Hindlimb muscle (tissue), 1 donor: ENCODE measurements at regions not wholly inside any gene's neighbourhood (a gene's known extent, or its start where the extent isn't known, plus 50 kb on each side); places are given as distances from the start of the nearest gene placed in this dataset.
A peak's percentile ranks its signal among the peaks of the same experiment; 100 is the strongest.

ENCODE experiments used
- DNase-seq: peaks from one replicate; pipeline ENCODE4 v3.0.0-alpha.2; 2013

- DNase-seq: no peak
These were observed 304.6 kb upstream of the SLC10A2 start for GRCh38 chr13:103370790-103371189.

DNA sequence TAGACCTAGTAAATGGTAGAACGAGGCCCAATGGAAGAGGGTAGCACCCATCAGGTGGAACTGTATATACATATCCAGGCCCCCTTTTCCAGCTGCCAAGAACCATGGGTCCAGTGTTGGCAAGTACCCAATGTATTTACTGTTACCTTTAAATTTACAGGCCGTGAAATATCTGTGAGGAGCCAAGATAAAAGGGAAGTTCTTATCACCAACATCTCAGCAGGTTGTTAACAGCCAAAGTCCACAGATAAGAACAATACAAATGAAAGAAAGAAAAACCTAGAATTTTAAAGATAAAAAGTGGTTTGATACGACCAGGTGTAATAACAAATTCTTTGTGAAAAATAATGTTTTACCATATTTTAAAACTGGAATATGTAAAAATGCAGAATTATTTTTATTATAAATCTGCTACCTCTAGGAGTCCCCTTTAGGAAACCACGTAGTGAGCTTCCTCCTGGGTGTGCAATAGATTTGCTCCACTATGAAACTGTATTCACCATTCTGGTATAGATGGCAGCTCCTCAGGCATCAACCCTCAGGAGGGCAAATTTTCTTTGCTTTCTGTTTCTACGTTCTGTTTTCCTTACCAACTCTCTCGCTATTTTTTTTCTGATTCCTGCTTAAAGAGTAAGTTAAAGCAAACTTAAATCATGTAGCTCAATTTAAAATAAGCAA, 292.2 kb upstream of the SLC10A2 start:
- DNase-seq: no peak

DNA sequence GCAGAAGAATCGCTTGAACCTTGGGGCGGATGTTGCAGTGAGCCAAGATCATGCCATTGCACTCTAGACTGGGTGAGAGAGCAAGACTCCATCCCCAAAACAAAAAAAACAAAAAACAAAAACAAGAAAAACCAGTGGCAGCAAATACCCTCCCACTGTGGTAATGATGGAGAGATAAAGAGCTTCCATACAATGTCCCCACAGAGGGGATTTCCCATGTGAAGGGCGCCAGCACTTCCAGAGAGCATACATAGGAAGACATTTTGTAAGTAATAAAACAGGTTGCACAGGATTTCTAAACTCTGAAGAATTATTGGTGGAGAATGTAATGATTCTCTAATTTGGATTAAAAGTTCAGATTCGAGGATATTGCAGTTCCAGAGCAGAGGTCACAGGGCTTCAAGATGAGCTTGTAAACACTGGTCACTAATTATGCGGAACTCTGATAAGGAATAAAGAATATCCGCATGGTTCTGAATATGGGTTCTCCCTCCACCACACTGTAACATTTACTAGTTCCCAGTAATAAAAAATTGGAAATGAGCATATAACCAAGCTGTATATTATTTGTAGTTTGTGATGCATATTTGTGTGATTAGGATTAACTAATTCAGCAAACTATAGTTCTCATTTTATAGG, 290.1 kb upstream of the SLC10A2 start:
- DNase-seq: no peak

DNA sequence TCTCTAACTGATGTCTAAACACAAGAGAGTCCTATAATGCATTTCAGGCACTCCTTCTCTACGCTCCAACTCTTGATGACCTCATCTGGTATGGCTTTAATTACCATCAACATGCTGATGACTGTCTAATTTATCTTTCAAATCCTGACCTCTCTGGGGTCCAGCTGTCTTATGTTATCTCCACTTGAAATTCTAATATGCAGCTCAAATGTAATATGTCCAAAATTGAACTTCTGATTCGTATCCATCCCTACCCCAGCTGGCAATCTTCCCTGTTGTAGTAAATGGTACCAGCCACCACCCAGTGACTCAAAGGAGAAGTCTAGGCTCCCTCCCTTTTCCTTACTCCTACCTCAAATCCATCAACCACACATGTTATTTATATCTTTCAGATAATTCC, 288.0 kb upstream of the SLC10A2 start:
- no peak for DNase-seq

- peak; percentile 23 for DNase-seq
These were observed 285.0 kb upstream of the SLC10A2 start for GRCh38 chr13:103351035-103351828.

DNA sequence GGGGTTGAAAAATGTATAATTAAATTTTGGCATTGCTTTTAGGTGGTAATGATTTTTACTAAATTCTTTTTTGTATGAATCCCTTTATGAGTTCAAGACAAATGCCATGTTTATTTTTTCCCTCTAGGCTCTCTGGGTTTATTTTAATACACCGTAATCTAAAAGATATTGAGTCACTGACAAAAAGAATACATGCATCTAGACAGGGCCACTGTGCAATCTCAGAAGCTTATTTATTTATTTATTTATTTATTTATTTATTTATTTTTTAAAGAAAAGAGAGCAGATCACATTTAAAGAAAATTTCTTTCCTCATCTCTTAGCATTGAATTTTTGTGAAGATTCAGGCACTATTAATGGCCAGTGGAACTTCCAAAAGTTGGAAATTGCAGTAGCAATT, 283.9 kb upstream of the SLC10A2 start:
- DNase-seq: no peak

DNA sequence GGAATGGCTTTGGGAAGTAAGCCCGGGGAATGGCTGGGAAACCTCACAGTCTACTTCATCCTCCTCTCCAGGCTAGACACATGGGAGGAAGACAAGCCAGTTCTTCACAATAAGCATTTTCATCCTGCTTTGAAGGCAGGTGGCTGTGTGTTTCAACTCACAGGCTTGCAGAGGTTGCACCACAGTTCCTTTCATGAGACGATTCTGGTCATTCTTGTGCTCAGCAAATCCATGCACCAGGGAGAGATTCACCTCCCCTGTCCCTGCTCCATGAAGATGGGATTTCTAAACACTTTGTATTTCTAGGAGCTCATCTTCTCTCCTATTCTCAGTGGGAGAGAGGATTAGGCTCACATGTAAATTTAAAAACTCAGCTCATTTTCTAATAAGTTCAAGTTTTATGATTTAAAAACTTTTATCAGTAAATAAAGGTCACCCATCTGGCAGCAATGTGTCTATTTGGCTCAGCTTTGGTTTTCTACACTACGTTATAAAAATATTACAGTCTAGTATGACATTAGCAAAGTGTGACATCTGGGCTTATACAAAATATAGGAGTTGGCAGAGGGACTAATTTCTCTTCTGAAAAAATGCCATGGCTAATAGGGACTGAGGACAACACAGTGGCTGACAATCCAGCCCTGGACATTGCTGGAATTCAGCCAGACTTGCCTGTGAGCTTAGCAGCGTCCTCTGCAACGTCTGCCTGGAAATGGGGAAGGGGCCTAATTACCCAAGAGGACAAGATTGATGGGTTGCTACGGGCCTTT, 283.2 kb upstream of the SLC10A2 start:
- peak; percentile 15 for DNase-seq

DNA sequence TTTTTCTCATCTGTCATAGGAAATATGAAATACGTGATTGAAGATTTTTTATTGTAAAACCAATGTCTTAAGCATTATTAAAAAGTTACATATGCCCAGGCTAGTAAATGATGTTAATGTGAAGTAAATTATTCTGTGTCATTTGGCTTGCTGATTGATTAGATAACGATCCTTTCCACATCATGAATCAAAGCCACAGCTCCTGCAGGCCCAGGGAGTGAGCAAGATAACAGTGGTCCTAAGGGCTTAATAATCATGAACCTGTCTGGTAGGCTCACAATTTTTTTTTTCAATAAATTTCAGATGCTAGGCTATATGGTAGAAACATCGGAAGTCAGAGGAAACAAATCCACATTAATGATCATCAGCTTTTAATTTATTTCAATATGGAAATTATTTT, 269.0 kb upstream of the SLC10A2 start:
- DNase-seq: no peak

DNA sequence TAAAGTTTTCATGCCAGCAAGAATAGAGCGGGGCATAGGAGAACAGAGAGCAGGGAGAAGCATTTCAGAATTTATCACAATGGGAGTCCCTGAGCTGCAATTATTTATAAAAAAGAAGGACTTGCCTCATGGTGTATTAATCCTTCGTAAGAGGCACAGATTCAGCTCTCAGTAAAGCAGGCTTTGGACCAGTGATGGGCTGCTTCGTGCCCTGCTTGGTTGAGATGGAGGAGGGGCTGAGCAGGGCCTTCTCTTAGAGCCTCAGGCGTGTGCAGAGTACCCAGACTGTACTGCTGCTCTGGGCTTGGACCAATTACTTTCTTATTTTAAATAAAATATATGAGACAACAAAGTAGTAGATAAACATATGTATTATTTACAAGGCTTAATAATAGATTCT, 265.7 kb upstream of the SLC10A2 start:
- no peak for DNase-seq

DNA sequence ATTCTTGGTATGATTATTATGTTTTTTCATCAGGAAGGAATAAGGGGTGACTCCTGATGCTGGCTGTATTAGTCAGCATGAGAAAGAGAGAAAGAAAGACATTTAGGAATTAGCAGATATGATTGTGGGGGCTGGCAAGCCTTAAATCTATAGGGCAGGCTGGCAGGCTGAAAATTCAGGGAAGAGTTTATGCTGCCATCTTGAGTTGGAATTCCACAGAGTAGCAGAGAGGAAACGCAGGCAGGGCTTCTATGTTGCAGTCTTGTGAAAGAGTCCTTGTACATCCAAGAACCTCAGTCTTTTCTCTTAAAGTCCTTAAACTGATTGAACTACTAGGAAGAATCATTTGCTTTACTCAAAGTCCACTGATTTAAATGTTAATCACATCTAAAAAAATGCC, 262.7 kb upstream of the SLC10A2 start:
- no peak for DNase-seq

- no peak for DNase-seq
These were observed 260.1 kb upstream of the SLC10A2 start for GRCh38 chr13:103326326-103326725.

- DNase-seq: no peak
These were observed 259.5 kb upstream of the SLC10A2 start for GRCh38 chr13:103325672-103326071.

- no peak for DNase-seq
These were observed 258.4 kb upstream of the SLC10A2 start for GRCh38 chr13:103324641-103325040.

- no peak for DNase-seq
These were observed 249.5 kb upstream of the SLC10A2 start for GRCh38 chr13:103315711-103316110.

DNA sequence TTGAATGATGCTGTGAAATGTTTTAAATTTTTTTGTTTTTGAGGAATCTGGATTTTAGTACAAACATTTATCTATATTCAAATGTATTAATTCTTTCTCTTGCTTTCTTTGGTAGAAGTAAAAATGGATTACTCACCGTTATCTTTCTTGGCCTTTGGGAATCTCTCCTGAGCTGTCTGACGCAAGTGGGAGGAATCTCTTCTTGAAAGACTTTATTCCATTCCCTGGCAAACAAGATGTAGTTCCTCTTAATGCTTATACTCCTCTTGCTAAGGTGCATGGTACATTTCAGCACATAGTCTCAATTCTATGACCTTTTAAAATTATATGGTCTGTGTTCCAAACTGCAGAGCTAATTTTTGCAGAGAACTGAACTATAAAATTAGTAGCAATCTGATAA, 246.2 kb upstream of the SLC10A2 start:
- no peak for DNase-seq

- DNase-seq: no peak
These were observed 242.4 kb upstream of the SLC10A2 start for GRCh38 chr13:103308667-103309066.

- DNase-seq: no peak
These were observed 239.9 kb upstream of the SLC10A2 start for GRCh38 chr13:103306163-103306562.

DNA sequence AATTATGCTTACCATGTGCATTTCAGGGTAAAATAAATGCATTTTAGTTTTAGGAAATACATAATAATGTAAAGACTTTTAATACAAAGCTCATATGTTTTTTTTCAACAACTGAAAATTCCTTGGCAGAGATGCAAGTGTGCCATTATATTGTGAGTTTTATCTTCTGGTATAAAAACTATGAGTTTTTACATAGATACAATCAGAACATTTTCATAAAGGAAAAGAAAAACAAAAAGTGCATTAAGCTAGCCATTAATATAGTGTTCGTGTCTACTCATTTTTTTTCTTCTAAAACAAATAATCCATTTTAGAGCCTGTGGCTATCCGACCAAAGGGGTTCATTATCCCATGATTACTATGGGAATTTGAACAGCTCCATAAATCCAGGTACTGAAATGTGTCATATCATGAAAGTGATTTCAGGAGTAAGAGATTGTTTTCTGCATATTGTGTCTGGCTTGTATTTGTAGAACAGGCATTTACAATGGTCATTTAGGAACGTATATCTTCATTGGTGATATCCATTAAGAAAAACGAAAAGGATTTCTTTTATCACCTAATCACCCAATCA, 236.9 kb upstream of the SLC10A2 start:
- DNase-seq: no peak

- no peak for DNase-seq
These were observed 236.5 kb upstream of the SLC10A2 start for GRCh38 chr13:103302676-103303075.

DNA sequence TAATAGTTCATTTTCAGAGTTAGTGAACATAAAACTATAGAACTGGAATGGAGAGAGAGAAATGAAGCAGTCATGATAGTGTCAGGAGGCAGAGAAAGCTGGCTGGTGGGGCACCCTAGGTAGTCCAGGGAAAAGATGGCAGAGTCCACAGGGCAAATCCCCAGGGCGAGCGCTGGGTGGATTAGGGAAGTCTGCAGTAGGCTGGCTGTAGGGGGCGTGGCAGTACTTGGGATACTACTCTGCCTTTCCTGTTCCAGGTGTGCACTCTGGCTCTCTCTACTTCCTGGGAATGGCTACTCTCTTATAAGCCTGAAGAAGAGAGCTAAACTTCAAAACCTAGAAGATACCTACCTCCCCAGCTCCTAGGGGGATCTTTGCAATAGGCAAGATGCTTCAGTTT, 232.9 kb upstream of the SLC10A2 start:
- no peak for DNase-seq

GRCh38 chr13:103297083-103297482, 230.9 kb upstream of the SLC10A2 start:
- no peak for DNase-seq

DNA sequence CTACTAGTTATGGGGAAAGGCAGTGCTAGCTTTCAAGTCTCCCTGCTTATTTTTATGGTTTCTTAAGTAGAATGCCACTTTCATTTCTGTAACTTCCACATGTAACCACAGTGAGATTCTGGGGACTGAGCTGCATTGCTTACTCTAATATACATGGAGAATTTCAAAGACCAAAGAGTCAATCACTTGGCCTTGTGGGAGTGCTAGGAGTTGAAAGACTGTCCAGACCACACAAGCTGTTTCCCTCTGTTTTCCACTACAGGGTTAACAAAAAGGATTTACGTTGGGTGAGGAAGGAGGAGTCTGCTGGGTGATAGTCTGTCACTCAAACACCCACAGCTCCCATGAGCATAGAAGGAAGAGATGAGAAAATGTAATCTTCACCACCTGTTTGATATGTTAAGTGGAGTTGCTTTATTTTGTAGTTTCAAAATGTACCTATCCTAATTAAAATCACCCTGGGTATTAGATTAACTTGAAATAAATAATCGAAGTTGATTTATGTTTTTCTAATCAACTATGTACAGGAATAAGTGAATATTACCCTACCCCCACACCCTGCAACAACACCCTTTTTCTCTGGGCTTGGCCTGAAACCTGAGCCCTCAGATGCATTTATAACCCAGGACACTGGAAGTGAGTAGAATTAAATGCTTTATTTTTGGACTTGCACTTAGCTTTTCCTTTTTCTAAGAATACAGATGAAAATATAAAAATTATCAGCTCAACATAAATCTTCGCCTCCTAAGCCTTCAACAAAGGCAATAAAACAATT, 225.8 kb upstream of the SLC10A2 start:
- DNase-seq: no peak
